H1 (cell line): ENCODE measurements at regions not wholly inside any gene's neighbourhood (a gene's known extent, or its start where the extent isn't known, plus 50 kb on each side); places are given as distances from the start of the nearest gene placed in this dataset.
"Not testable (repeated sequence)": the region's sequence is repeated elsewhere in the genome, so short reads cannot be mapped to it uniquely, and the experiment has no call there.

Source experiments
- JUND ChIP-seq: IDR thresholded peaks from 2 replicates; pipeline ENCODE4 v1.6.1; 2011; ENCODE audit warnings: mild to moderate bottlenecking, improper control_type of control experiment, low read length
- KDM5A ChIP-seq: fragments of 200-600 bp; IDR thresholded peaks from 2 replicates; pipeline ENCODE4 v1.7.1; 2012; ENCODE audit warnings: mild to moderate bottlenecking, low read length, inconsistent platforms, mixed read lengths
- POLR2A ChIP-seq, 2 experiments: IDR thresholded peaks; 1 replicate in 1 of 2; 2 replicates in 1 of 2; pipeline ENCODE4 v1.6.1; 2011; ENCODE audit warnings: low read depth in 2 of 2, low read length in 2 of 2, mild to moderate bottlenecking in 2 of 2; ENCODE audit errors: control extremely low read depth in 1 of 2
- SIRT6 ChIP-seq: IDR thresholded peaks from one replicate; pipeline ENCODE4 v1.7.1; 2012; ENCODE audit warnings: low read length, inconsistent platforms
- SP1 ChIP-seq: IDR thresholded peaks from 2 replicates; pipeline ENCODE4 v1.6.1; 2011; ENCODE audit warnings: low read depth, low read length
- SRF ChIP-seq: IDR thresholded peaks from 2 replicates; pipeline ENCODE4 v1.6.1; 2011; ENCODE audit warnings: mild to moderate bottlenecking, low read depth, low read length, moderate library complexity
- USF2 ChIP-seq: IDR thresholded peaks from 2 replicates; pipeline ENCODE4 v1.6.1; 2011; ENCODE audit warnings: low read length, improper control_type of control experiment
- TF ChIP-seq, protein P1 (sequence below), 3 experiments: IDR thresholded peaks; 1 replicate in 2 of 3; 2 replicates in 1 of 3; pipeline versions ENCODE4 v1.5.1 to v1.6.1; 2011; ENCODE audit warnings: low read length in 3 of 3, mild to moderate bottlenecking in 3 of 3, inconsistent platforms in 2 of 3, low read depth in 1 of 3, moderate library complexity in 1 of 3; ENCODE audit not compliant: insufficient read depth in 1 of 3; ENCODE audit errors: control extremely low read depth in 1 of 3

GRCh38 chr20:25867015-25867775 lies 170.5 kb upstream of the ZNF337 start:
- not testable (repeated sequence) for TF ChIP-seq POLR2A (IDR thresholded peaks at IDR 0.05; ENCODE audit: control extremely low read depth in 1 of 2, low read depth in 2 of 2, low read length in 2 of 2); SRF; JUND; KDM5A; USF2; SIRT6; SP1
- TF ChIP-seq, protein P1, sequence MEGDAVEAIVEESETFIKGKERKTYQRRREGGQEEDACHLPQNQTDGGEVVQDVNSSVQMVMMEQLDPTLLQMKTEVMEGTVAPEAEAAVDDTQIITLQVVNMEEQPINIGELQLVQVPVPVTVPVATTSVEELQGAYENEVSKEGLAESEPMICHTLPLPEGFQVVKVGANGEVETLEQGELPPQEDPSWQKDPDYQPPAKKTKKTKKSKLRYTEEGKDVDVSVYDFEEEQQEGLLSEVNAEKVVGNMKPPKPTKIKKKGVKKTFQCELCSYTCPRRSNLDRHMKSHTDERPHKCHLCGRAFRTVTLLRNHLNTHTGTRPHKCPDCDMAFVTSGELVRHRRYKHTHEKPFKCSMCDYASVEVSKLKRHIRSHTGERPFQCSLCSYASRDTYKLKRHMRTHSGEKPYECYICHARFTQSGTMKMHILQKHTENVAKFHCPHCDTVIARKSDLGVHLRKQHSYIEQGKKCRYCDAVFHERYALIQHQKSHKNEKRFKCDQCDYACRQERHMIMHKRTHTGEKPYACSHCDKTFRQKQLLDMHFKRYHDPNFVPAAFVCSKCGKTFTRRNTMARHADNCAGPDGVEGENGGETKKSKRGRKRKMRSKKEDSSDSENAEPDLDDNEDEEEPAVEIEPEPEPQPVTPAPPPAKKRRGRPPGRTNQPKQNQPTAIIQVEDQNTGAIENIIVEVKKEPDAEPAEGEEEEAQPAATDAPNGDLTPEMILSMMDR (IDR thresholded peaks at IDR 0.05; ENCODE audit: control extremely low read depth in 1 of 3, insufficient read depth in 1 of 3, low read depth in 1 of 3, low read length in 3 of 3): not testable (repeated sequence)
